ENCODE measurements at regions not wholly inside any gene's neighbourhood (a gene's known extent, or its start where the extent isn't known, plus 50 kb on each side); places are given as distances from the start of the nearest gene placed in this dataset.

- DNase-seq, result no peak
Measured at GRCh38 chr2:128737546-128737826, 418.8 kb upstream of the HS6ST1 start.

DNA sequence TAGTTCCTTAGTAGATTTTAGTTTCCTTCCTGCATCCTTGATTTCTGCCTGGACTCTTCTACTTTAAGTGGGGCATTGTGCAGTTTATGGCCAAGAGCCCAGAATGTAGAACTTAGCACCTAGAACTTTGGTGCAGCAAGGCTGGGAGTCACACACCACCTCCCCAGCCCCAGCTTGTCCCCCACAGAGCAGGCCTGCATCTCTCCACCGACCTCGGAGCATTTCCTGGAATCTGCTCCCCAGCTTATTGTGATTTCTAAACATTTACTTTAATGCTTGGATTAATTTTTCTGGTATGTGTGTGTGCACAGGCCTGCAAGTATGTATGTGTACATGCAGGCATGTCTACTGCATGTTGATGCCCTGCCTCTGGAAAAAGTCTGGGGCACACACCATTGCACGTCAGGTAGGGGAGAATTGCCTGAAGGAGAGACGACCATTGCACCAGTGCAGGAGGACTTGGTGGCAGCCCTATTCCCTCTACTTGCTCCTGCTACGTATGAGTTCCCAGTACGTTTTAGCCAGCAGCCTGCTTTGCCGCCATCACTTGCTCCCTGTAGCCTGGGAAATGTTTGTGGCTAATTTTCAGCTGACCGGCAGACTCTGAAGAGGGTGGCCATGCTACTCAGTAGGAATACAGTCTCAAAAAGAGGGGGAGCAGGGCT, 419.9 kb upstream of the HS6ST1 start:
- DNase-seq, result no peak

DNA sequence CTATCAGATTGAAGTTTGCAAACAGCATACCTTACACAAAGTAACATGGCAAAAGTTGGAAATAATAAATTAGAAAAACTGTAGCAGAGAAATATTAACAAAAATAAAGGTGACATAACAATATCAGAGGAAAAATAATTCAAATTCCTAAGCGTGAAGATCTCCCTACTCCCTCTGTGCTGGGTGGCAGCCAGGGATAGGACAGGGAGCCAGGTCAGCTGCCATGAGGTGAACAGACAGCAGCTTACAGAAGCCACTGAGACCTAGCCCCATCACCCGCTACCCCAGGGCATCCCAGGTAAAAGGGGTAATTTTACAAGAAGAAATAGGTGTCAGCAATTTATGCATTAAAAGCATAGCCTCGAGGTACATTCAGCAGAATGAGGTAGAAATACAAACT, 423.8 kb upstream of the HS6ST1 start:
- no peak for DNase-seq

GRCh38 chr2:128745946-128746345, 427.3 kb upstream of the HS6ST1 start:
- no peak for DNase-seq

- no peak for DNase-seq
Measured at GRCh38 chr2:128746356-128746755, 427.7 kb upstream of the HS6ST1 start.

DNA sequence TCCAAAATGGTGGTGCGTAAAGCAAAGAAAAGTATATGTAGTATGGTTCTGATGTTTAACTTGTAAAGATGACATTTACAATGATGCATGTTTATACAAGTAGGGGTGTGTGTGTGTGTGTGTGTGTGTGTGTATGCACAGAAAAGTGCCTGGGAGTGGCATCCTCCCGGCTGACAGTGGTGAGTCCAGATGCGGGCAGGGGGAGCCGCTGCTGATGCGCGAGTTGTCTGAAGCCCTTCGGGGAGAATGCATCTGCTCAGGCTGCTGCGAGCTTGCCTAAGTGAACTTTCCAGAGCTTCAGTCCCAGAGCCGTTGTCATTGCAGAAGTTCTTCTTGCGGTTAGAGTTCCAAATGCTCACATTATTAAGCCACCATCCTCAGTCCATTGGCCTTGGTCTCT, 429.7 kb upstream of the HS6ST1 start:
- DNase-seq, result no peak

DNA sequence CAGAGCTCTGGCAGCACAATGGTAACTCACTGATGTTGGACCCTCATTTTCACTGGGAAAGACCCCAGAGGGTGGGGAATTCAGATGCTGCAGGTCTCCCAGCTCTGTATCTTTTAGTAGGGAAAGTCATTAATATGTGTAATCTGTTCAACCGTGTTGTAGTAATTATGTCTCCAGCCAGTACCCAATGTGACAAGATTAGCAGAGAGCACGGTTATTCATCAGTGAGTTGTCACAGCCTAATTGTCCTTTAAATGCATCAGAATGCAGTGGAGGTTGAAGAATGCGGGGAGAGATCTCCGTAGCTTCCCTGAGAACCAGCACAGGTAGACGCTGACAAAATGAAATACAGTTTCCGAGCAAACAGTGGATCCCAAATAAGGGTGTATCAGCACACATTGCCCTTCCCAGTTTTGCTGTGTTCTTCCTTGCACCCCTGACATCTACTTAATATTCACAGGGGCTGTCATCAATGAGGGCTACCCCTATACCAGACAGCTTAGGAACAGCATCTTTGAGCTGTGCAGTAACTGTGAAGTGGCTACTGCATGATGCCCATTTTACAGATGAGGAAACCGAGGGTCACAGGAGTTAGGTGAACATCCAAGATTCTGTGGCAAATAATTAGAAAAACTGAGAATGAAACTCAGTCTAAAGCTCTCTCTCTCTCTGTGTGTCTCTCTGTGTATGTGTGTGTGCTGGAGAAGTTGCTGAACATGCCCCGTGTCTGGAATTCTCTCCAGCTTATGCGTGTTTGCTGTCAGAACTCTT, 430.4 kb upstream of the HS6ST1 start:
- no peak for DNase-seq

DNA sequence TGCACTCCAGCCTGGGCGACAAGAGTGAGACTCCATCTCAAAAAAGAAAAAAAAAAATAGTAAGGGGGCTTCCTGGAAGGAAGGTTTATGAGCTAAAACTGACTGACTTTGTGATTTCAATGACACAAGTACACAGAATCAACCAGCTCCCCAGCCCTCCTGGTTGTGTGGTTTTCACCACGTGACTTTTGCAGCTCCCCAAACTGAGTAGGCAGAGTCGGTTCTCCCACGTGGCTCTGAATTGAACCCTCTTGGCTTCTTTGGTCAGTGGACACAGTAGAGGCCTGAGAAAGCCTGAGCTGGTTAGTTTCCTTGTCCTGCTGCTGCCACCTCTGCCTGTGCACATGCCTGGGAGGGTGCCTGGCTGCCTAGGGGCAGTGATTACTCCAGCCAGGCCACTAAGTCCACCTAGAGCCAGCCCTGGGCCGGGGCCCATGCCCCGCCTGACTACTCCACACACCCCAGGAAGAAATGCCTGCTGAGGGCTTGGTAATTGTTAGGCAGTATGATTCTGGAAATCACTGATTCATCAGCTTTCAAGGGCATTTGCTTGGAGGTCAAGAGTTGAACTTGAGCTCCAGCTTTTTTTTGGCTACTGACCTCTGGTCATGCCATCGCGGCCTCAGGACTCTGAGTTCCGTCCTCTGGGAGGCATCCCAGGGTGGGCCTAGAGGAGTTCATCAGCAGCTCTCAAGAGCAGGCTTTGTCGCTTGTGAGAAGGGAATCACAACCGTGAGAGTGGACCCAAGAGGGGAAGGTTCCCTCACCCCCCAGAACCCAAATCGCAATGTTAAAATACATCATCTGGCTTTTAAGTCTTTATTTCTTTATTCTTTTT, 431.9 kb upstream of the HS6ST1 start:
- DNase-seq, result no peak

DNA sequence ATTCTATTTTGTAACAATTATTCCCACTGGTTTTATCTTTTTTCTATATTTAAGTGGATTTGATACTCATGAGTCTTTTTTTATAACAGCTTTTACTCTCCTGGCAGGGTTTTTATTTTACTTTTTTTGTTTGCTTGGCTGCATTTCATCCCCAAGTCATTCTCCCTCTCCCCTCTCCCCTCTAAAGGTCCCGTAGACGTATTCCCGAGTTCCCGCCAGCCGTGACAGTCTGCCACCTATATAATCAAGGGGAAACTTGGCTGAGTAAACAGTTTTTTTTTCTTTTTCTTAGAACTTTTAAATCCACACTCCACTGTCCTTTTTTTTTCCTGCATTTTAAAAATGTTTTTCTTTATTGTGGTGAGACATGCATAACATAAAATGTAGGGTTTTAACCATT, 433.1 kb upstream of the HS6ST1 start:
- DNase-seq, result no peak

GRCh38 chr2:128752691-128753263, 434.1 kb upstream of the HS6ST1 start:
- no peak for DNase-seq

GRCh38 chr2:128753321-128753720, 434.7 kb upstream of the HS6ST1 start:
- DNase-seq, result no peak

- DNase-seq, result no peak
Measured at GRCh38 chr2:128753800-128754199, 435.1 kb upstream of the HS6ST1 start.

DNA sequence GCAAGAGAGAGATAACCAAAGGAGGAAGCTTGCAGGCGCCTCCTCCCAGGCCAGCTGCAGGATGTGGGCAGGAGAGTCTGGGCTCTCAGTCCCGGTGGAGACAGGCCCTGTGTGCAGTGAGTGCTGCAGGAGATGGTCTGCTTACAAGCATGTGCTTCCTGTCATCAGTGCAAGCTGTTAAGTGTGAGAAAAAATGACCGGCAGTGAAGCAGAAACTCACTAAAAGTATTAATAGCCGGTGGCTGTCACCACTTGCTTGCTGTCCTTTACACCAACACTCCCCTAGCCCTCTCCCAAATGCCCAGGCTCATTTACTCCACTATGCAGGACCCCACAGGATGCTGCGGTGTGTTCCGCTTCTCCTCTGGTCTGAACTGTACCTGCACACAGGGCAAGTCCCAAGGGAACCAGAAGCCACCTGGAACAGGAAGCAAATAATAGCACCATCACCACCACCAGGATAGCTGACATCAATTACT, 435.6 kb upstream of the HS6ST1 start:
- DNase-seq, result peak; percentile 70

DNA sequence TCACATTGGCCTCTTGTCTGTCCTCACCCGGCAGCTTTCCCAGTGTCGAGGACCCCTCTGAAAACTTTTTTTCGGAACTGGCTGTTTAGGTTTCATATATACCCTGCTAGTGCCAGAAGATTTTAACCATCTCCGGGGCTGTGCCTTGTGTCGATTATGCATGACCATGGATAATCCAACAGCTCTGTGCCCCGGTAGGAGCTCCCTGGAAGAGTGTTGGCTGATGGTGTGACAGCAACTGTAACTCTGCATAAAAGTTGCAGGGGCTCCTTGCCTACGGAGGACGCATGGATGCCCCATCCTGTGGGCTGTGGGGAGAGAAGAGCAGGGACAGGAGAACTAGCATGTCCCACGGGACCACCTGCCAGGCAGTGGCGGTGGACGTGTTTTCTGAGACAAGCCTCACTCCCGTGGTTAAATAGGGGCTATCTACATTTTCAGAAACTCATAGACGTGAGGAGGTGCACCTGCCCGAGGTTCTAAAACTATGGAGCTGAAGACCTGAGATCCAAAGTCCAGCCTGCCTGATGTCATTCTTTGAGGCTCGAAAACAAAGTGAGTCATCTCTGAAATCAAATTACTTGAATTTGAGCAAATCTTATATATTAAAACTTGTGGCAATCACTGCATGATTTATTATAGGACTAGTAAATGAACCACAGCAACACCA, 437.2 kb upstream of the HS6ST1 start:
- no peak for DNase-seq

- no peak for DNase-seq
Measured at GRCh38 chr2:128756365-128756717, 437.7 kb upstream of the HS6ST1 start.

DNA sequence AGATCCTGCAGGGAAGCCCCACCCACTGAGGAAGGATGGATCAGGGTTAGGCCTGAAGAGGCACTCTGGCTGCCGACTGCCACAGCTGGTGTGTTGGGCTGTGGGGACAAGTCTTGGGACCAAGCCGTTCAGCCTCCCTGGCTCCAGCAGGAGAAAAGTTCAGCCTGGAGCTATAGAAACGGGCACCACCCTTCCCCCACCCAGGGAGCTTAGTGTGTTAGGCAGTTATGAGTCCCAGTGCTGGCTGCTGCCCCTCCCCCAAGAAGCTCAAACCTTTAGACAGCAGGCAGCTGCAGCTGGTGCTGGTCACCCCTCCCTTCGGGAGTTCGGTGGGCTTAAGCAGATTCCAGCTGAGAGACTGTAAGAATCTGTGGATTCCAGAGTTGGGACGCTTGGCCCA, 447.1 kb upstream of the HS6ST1 start:
- no peak for DNase-seq

DNA sequence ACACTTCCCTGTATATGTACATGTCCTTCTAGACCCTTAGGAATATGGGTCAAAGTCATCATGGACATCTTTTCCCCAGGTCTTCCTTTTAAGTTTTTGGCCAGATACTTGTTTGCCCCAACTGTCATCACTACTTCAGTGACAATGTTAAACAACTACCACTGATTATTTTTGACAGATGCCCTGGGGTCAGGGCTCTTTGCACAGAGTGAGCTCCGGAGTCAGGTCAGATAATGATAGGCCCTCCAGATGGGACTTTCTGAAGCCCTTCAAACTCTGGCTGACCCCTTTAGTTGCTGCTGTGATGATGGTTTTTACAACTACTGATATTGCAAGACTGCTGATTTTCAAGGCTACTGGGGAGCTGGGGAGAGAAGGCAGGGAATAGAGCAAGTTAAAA, 449.4 kb upstream of the HS6ST1 start:
- no peak for DNase-seq

- DNase-seq, result no peak
Measured at GRCh38 chr2:128769457-128770142, 450.9 kb upstream of the HS6ST1 start.

- DNase-seq, result no peak
Measured at GRCh38 chr2:128770143-128771085, 451.7 kb upstream of the HS6ST1 start.

GRCh38 chr2:128771401-128771800, 452.7 kb upstream of the HS6ST1 start:
- no peak for DNase-seq

- DNase-seq, result no peak
Measured at GRCh38 chr2:128772671-128773070, 454.0 kb upstream of the HS6ST1 start.
